Astrocyte (in vitro differentiated cells and primary cell): ENCODE measurements at regions not wholly inside any gene's neighbourhood (a gene's known extent, or its start where the extent isn't known, plus 50 kb on each side); places are given as distances from the start of the nearest gene placed in this dataset.

ENCODE experiments used
- DNase-seq: peaks from one replicate; pipeline ENCODE4 v3.0.0-alpha.2; 2010; ENCODE audit warnings: low read depth
- FAIRE-seq: peaks from 2 replicates; lab custom pipeline; 2011; peaks lifted over from hg19 to GRCh38; lab: Jason Lieb, UNC
- H2AFZ ChIP-seq: 2 replicates; pipeline ENCODE4 v1.6.0; 2012; ENCODE audit warnings: low read depth, low read length, inconsistent platforms
- H3K27ac ChIP-seq: 2 replicates; pipeline ENCODE4 v1.5.1; 2011; ENCODE audit warnings: low read depth, low read length, inconsistent platforms
- H3K27me3 ChIP-seq: 2 replicates; pipeline ENCODE4 v1.6.0; 2011; ENCODE audit warnings: low read length, inconsistent platforms; ENCODE audit not compliant: insufficient read depth
- H3K36me3 ChIP-seq: 2 replicates; pipeline ENCODE4 v1.5.1; 2011; ENCODE audit warnings: low read length, inconsistent platforms; ENCODE audit not compliant: insufficient read depth
- H3K4me1 ChIP-seq: 2 replicates; pipeline ENCODE4 v1.5.1; 2011; ENCODE audit warnings: low read length, inconsistent platforms; ENCODE audit not compliant: insufficient read depth
- H3K4me2 ChIP-seq: 2 replicates; pipeline ENCODE4 v1.6.0; 2012; ENCODE audit warnings: low read length, inconsistent platforms
- H3K4me3 ChIP-seq: 2 replicates; pipeline ENCODE4 v1.5.1; 2011; ENCODE audit warnings: low read depth, mild to moderate bottlenecking, low read length, inconsistent platforms; ENCODE audit not compliant: insufficient read depth
- H3K79me2 ChIP-seq: 2 replicates; pipeline ENCODE4 v1.6.0; 2012; ENCODE audit warnings: mild to moderate bottlenecking, low read length, inconsistent platforms; ENCODE audit not compliant: insufficient read depth
- H3K9ac ChIP-seq: 2 replicates; pipeline ENCODE4 v1.6.0; 2012; ENCODE audit warnings: mild to moderate bottlenecking, low read length, inconsistent platforms
- H3K9me3 ChIP-seq: 2 replicates; pipeline ENCODE4 v1.5.1; 2012; ENCODE audit warnings: low read depth, mild to moderate bottlenecking, low read length, inconsistent platforms; ENCODE audit not compliant: insufficient read depth
- H4K20me1 ChIP-seq: 2 replicates; pipeline ENCODE4 v1.6.0; 2012; ENCODE audit warnings: low read length, inconsistent platforms; ENCODE audit not compliant: insufficient read depth
- H3K27ac Mint-ChIP-seq: one replicate; pipeline ENCODE4 v1.8.0; 2021; ENCODE audit warnings: mild to moderate bottlenecking, mixed read lengths; ENCODE audit not compliant: unreplicated experiment
- H3K27me3 Mint-ChIP-seq: one replicate; pipeline ENCODE4 v1.8.0; 2021; ENCODE audit warnings: low read depth, mixed read lengths; ENCODE audit not compliant: unreplicated experiment
- H3K36me3 Mint-ChIP-seq: one replicate; pipeline ENCODE4 v1.8.0; 2021; ENCODE audit warnings: low read depth, mixed read lengths; ENCODE audit not compliant: unreplicated experiment
- H3K4me1 Mint-ChIP-seq: one replicate; pipeline ENCODE4 v1.8.0; 2021; ENCODE audit warnings: low read depth, mixed read lengths; ENCODE audit not compliant: unreplicated experiment
- H3K4me3 Mint-ChIP-seq: one replicate; pipeline ENCODE4 v1.8.0; 2021; ENCODE audit warnings: mild to moderate bottlenecking, moderate library complexity, mixed read lengths; ENCODE audit not compliant: unreplicated experiment
- H3K9me3 Mint-ChIP-seq: one replicate; pipeline ENCODE4 v1.8.0; 2021; ENCODE audit warnings: mild to moderate bottlenecking, mixed read lengths; ENCODE audit not compliant: unreplicated experiment
- CTCF ChIP-seq: IDR thresholded peaks from 2 replicates; pipeline ENCODE4 v1.5.1; 2011; ENCODE audit warnings: low read depth, mild to moderate bottlenecking, inconsistent platforms, low read length, moderate library complexity; ENCODE audit not compliant: insufficient read depth
- EZH2 ChIP-seq: IDR thresholded peaks from 2 replicates; pipeline ENCODE4 v1.6.1; 2012; ENCODE audit warnings: mild to moderate bottlenecking, low read length, inconsistent platforms; ENCODE audit not compliant: insufficient read depth

DNA sequence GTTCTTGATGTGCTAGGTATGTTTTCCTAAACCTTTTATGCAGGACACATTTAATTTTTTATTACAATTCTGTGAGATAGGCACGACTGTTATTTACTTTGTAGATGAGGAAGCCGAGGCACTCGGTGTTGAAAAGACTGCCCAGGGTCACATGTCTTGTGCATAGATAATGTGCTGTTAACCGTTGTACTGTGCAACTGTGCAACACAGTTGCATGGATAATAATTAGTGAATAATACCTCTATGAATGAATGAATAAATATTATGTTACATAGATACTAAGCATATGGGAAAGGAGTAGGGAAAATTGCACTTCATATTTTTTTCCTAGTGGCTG is 60.3 kb upstream of the DEK start:
- H3K4me2 ChIP-seq = no peak overlapping the region
- Mint-ChIP-seq H3K36me3 (no peaks in the 10 kb centered on the region), H3K27ac (no peak overlapping the region)

GRCh38 chr6:18323935-18324705 is 59.8 kb upstream of the DEK start:
- Histone ChIP-seq H3K4me1 (no peaks in the 10 kb centered on the region), H3K79me2 (no peaks in the 10 kb centered on the region), H3K27ac (no peak overlapping the region), H3K27me3 (no peaks in the 10 kb centered on the region), H3K4me3 (no peak overlapping the region), H4K20me1 (no peaks in the 10 kb centered on the region), H3K36me3 (no peaks in the 10 kb centered on the region), H3K9me3 (no peaks in the 10 kb centered on the region), H2AFZ (no peak overlapping the region), H3K9ac (no peak overlapping the region), H3K4me2 (no peak overlapping the region)
- H3K27me3 Mint-ChIP-seq = no peaks in the 10 kb centered on the region
- FAIRE-seq (peak; percentile 71), DNase-seq (peak; percentile 21)
- TF ChIP-seq CTCF = peak; percentile 78
- TF ChIP-seq EZH2 = no peak
- H3K27ac Mint-ChIP-seq = no peak overlapping the region
- no peaks in the 10 kb centered on the region for H3K36me3 Mint-ChIP-seq
- H3K4me3 Mint-ChIP-seq = no peak overlapping the region
- H3K9me3 Mint-ChIP-seq = no peaks in the 10 kb centered on the region
- peaks cover 1% of the 10 kb centered on the region for H3K4me1 Mint-ChIP-seq

More for the DNA sequence above, 60.3 kb upstream of the DEK start:
- no peaks in the 10 kb centered on the region for H3K9me3 ChIP-seq
- TF ChIP-seq EZH2 (no peak), CTCF (no peak)
- no peaks in the 10 kb centered on the region for H3K79me2 ChIP-seq
- Mint-ChIP-seq H3K4me3 (no peak overlapping the region), H3K4me1 (peaks cover 1% of the 10 kb centered on the region), H3K9me3 (no peaks in the 10 kb centered on the region), H3K27me3 (no peaks in the 10 kb centered on the region)
- no peaks in the 10 kb centered on the region for H4K20me1 ChIP-seq
- no peaks in the 10 kb centered on the region for H3K36me3 ChIP-seq
- no peak overlapping the region for H3K9ac ChIP-seq
- no peak for FAIRE-seq
- H3K27ac ChIP-seq = no peak overlapping the region
- no peak for DNase-seq
- no peaks in the 10 kb centered on the region for H3K4me1 ChIP-seq
- H3K4me3 ChIP-seq = no peak overlapping the region
- H2AFZ ChIP-seq = no peak overlapping the region
- no peaks in the 10 kb centered on the region for H3K27me3 ChIP-seq

DNA sequence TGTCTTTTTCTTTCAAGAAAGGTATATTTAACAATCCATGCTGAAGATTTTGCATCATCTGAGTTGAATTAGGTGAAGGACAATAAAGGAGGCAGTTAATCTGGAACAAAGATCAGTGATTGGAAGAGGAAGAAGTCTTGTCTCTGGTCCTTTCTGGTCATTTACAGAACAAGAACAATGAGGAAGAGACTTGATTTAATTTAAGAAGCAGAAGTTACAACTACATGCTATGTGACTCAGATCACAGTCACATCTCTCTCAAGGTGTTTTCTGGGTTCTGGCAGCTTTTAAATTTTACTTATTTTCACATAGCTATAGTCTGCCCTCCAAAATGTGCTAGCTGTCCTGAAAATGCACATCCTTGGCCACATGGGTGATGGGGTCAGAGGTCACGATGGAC is 53.5 kb upstream of the DEK start:
- Histone ChIP-seq H3K36me3 (no peaks in the 10 kb centered on the region), H3K9me3 (no peaks in the 10 kb centered on the region), H3K4me3 (no peak overlapping the region), H3K9ac (no peak overlapping the region), H2AFZ (no peak overlapping the region), H4K20me1 (no peaks in the 10 kb centered on the region), H3K4me1 (no peaks in the 10 kb centered on the region), H3K79me2 (no peaks in the 10 kb centered on the region), H3K27me3 (no peaks in the 10 kb centered on the region), H3K4me2 (no peak overlapping the region), H3K27ac (no peak overlapping the region)
- TF ChIP-seq CTCF = no peak
- TF ChIP-seq EZH2 = no peak
- H3K9me3 Mint-ChIP-seq = no peaks in the 10 kb centered on the region
- peaks cover 1% of the 10 kb centered on the region for H3K4me1 Mint-ChIP-seq
- no peaks in the 10 kb centered on the region for H3K36me3 Mint-ChIP-seq
- FAIRE-seq (peak; percentile 5), DNase-seq (no peak)
- no peak overlapping the region for H3K4me3 Mint-ChIP-seq
- H3K27me3 Mint-ChIP-seq = no peaks in the 10 kb centered on the region
- H3K27ac Mint-ChIP-seq = no peak overlapping the region
